ENCODE measurements at regions not wholly inside any gene's neighbourhood (a gene's known extent, or its start where the extent isn't known, plus 50 kb on each side); places are given as distances from the start of the nearest gene placed in this dataset.

DNA sequence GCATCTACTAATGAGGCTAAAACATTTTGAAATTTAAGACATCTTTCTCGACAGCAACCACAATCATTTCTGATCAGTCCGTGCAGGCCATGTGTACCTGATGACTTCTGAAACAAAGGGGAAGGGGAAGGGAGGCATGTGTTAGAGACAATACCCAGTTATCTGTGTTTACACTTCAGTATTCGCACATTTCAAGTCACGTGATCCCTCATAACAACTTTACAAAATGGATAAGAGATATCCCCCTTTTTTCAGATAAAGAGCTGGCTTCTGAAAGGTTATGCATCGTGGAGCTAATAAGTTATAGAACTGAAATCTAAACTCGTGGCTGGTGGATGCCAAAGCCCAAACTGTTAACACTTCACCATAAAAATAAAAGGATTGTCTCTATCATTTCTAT, 175.7 kb downstream of the CHRM3 start:
- TF ChIP-seq, protein P1, sequence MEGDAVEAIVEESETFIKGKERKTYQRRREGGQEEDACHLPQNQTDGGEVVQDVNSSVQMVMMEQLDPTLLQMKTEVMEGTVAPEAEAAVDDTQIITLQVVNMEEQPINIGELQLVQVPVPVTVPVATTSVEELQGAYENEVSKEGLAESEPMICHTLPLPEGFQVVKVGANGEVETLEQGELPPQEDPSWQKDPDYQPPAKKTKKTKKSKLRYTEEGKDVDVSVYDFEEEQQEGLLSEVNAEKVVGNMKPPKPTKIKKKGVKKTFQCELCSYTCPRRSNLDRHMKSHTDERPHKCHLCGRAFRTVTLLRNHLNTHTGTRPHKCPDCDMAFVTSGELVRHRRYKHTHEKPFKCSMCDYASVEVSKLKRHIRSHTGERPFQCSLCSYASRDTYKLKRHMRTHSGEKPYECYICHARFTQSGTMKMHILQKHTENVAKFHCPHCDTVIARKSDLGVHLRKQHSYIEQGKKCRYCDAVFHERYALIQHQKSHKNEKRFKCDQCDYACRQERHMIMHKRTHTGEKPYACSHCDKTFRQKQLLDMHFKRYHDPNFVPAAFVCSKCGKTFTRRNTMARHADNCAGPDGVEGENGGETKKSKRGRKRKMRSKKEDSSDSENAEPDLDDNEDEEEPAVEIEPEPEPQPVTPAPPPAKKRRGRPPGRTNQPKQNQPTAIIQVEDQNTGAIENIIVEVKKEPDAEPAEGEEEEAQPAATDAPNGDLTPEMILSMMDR (conservative IDR thresholded peaks at IDR 0.05 in 1 of 2, IDR thresholded peaks at IDR 0.05 in 1 of 2; ENCODE audit: low read depth in 1 of 2, low read length in 2 of 2): no peak
- no peak for TF ChIP-seq EZH2 (IDR thresholded peaks at IDR 0.05; ENCODE audit: low read length, missing control alignments)
